Activated CD4-positive, alpha-beta T cell treated with anti-CD3 and anti-CD28 coated beads for 48 hours (primary cell): ENCODE measurements at regions not wholly inside any gene's neighbourhood (a gene's known extent, or its start where the extent isn't known, plus 50 kb on each side); places are given as distances from the start of the nearest gene placed in this dataset.

Experiments
- DNase-seq: peaks from one replicate; pipeline ENCODE4 v3.0.0-alpha.2; 2020

DNA sequence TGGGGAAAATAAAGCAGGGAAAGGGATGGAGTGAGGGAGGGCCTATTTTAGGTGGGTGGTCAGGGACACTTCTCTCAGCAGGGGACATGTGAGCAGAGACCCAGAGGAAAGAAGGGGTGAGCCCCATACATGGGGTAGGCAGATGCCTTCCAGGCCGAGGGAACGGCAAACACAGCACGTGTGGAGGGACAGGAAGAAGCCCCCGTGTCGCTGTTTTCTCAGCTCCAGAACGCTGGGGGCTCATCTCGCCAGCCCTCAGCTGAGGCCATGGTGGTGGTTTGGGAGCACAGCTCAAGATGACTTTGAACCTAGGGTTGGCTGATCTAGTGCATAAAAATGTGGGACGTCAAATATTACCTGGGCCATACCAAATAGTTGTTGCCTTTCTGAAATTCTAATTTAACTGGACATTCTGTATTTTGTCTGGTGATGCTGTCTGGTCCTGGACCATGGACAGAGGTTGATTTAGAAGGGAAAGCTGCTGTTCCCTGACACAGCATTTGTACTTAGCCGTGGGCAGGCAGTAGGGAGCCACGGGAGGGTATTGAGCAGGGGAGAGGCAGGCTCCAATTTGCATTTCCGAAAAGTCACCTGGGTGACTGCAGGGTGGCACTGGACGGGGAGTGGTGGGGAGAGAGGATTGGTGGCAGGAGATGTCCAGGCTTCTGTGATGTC, 53.1 kb upstream of the RUNX3 start:
- no peak for DNase-seq

- DNase-seq = peak; percentile 56
Observed at GRCh38 chr1:24981631-24982005, 51.5 kb upstream of the RUNX3 start.

DNA sequence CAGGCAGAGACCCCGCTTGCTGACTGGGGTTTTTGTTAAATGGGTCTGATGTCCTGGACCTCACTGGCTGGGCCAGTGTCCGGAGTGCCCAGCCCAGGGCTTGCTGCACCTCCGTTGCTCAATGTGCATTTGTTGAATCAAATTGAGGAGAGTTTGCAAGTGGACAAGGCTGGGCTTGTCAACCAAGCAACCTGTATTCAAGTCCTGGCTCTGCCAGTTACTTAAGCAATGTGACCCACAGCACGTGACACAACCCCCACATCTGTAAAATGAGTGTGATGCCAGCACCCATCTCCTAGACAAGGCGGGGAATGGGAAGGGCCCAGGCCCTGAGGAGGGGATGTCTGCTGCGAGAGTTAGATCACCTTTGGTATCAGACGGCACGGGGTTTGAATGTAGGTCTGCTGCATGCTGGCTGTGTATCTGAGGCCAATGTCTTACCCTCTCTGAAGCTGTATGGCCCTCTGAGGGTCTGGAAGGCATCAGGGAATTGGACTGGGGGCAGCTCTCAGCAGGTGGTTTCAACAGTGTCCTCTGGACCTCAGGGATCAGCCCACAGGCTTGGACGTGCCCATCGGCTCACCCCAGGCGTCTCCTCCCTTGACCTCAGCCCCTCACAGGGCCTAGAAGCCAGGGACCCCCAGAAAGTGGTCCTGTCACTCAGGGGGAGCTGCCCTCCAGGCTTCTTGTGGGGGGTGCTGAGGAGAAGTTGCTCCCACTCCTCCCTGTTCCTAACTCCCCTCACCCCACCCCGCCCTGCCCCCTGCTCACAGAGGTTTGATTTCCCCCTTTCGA, 51.0 kb upstream of the RUNX3 start:
- DNase-seq = no peak
